HG02973 (cell line): ENCODE measurements at regions not wholly inside any gene's neighbourhood (a gene's known extent, or its start where the extent isn't known, plus 50 kb on each side); places are given as distances from the start of the nearest gene placed in this dataset.

ENCODE experiments used
- ATAC-seq: cut with Tn5 transposase; IDR thresholded peaks from one replicate; pipeline ENCODE4 v1.9.1; 2021; ENCODE audit warnings: moderate library complexity; ENCODE audit not compliant: unreplicated experiment

- ATAC-seq = no peak
Measured at GRCh38 chr17:69944406-69944805, 130.6 kb upstream of the KCNJ16 start.

GRCh38 chr17:69945698-69946185 is 129.3 kb upstream of the KCNJ16 start:
- no peak for ATAC-seq

- no peak for ATAC-seq
Measured at GRCh38 chr17:69947027-69947759, 127.8 kb upstream of the KCNJ16 start.

- no peak for ATAC-seq
Measured at GRCh38 chr17:69948406-69948805, 126.6 kb upstream of the KCNJ16 start.

GRCh38 chr17:69949496-69949895 is 125.5 kb upstream of the KCNJ16 start:
- ATAC-seq = no peak

GRCh38 chr17:69949973-69950695 is 124.9 kb upstream of the KCNJ16 start:
- no peak for ATAC-seq

GRCh38 chr17:69950701-69951418 is 124.2 kb upstream of the KCNJ16 start:
- ATAC-seq = no peak

GRCh38 chr17:69954241-69954925 is 120.6 kb upstream of the KCNJ16 start:
- no peak for ATAC-seq

GRCh38 chr17:69958063-69958462 is 117.0 kb upstream of the KCNJ16 start:
- ATAC-seq = no peak

- ATAC-seq = no peak
Measured at GRCh38 chr17:69959283-69959682, 115.7 kb upstream of the KCNJ16 start.

GRCh38 chr17:69960755-69961154 is 114.3 kb upstream of the KCNJ16 start:
- ATAC-seq = no peak

- no peak for ATAC-seq
Measured at GRCh38 chr17:69961501-69962145, 113.4 kb upstream of the KCNJ16 start.

- no peak for ATAC-seq
Measured at GRCh38 chr17:69962436-69962995, 112.5 kb upstream of the KCNJ16 start.

GRCh38 chr17:69967910-69968411 is 107.1 kb upstream of the KCNJ16 start:
- ATAC-seq = no peak

- ATAC-seq = no peak
Measured at GRCh38 chr17:69969897-69970296, 105.1 kb upstream of the KCNJ16 start.

- ATAC-seq = no peak
Measured at GRCh38 chr17:69972251-69972650, 102.8 kb upstream of the KCNJ16 start.

GRCh38 chr17:69975808-69976207 is 99.2 kb upstream of the KCNJ16 start:
- no peak for ATAC-seq

- no peak for ATAC-seq
Measured at GRCh38 chr17:69978056-69978646, 96.9 kb upstream of the KCNJ16 start.

GRCh38 chr17:69981441-69981840 is 93.6 kb upstream of the KCNJ16 start:
- ATAC-seq = no peak

- no peak for ATAC-seq
Measured at GRCh38 chr17:69995476-69995875, 79.5 kb upstream of the KCNJ16 start.
